ENCODE measurements at regions not wholly inside any gene's neighbourhood (a gene's known extent, or its start where the extent isn't known, plus 50 kb on each side); places are given as distances from the start of the nearest gene placed in this dataset.

- H3K27ac ChIP-seq (ENCODE audit: low read depth, low read length), result no peak overlapping the region
- no peak overlapping the region for H3K4me2 ChIP-seq (ENCODE audit: low read length)
These were observed 772.4 kb upstream of the NR2F2 start for GRCh38 chr15:95558131-95558530.

GRCh38 chr15:95558916-95559315 is 771.6 kb upstream of the NR2F2 start:
- Histone ChIP-seq H3K4me1 (ENCODE audit: control insufficient read depth, low read length) (no peaks in the 10 kb centered on the region), H3K27me3 (ENCODE audit: control insufficient read depth, low read length) (no peaks in the 10 kb centered on the region), H4K20me1 (ENCODE audit: control insufficient read depth, insufficient read depth, low read depth, low read length) (no peaks in the 10 kb centered on the region), H3K36me3 (ENCODE audit: control insufficient read depth, low read length) (no peaks in the 10 kb centered on the region), H3K9me2 (replicated peaks; ENCODE audit: control insufficient read depth, low read length) (no peaks in the 10 kb centered on the region), H3K9me3 (ENCODE audit: control insufficient read depth, insufficient read depth, low read length) (no peaks in the 10 kb centered on the region), H3K79me2 (ENCODE audit: control insufficient read depth, low read length) (no peaks in the 10 kb centered on the region), H3F3A (ENCODE audit: control insufficient read depth, insufficient read depth) (no peaks in the 10 kb centered on the region), H3K4me2 (ENCODE audit: low read length) (no peak overlapping the region), H3K27ac (ENCODE audit: low read depth, low read length) (no peak overlapping the region), H3K4me3 (ENCODE audit: low read length) (no peak overlapping the region)
- no peak for TF ChIP-seq EZH2phosphoT487 (IDR thresholded peaks at IDR 0.05; ENCODE audit: borderline replicate concordance, low read length)
- no peak for TF ChIP-seq CTCF (IDR thresholded peaks at IDR 0.05; ENCODE audit: low read depth, low read length, poor library complexity, severe bottlenecking)

More at GRCh38 chr15:95558131-95558530, 772.4 kb upstream of the NR2F2 start:
- Histone ChIP-seq H4K20me1 (ENCODE audit: control insufficient read depth, insufficient read depth, low read depth, low read length) (no peaks in the 10 kb centered on the region), H3K9me2 (replicated peaks; ENCODE audit: control insufficient read depth, low read length) (no peaks in the 10 kb centered on the region), H3K9me3 (ENCODE audit: control insufficient read depth, insufficient read depth, low read length) (no peaks in the 10 kb centered on the region), H3K4me1 (ENCODE audit: control insufficient read depth, low read length) (no peaks in the 10 kb centered on the region), H3K4me3 (ENCODE audit: low read length) (no peak overlapping the region), H3F3A (ENCODE audit: control insufficient read depth, insufficient read depth) (no peaks in the 10 kb centered on the region), H3K27me3 (ENCODE audit: control insufficient read depth, low read length) (no peaks in the 10 kb centered on the region), H3K36me3 (ENCODE audit: control insufficient read depth, low read length) (no peaks in the 10 kb centered on the region), H3K79me2 (ENCODE audit: control insufficient read depth, low read length) (no peaks in the 10 kb centered on the region)
- TF ChIP-seq CTCF (IDR thresholded peaks at IDR 0.05; ENCODE audit: low read depth, low read length, poor library complexity, severe bottlenecking) (no peak), EZH2phosphoT487 (IDR thresholded peaks at IDR 0.05; ENCODE audit: borderline replicate concordance, low read length) (no peak)

- Histone ChIP-seq H3K79me2 (ENCODE audit: control insufficient read depth, low read length) (no peaks in the 10 kb centered on the region), H3K27ac (ENCODE audit: low read depth, low read length) (no peak overlapping the region), H4K20me1 (ENCODE audit: control insufficient read depth, insufficient read depth, low read depth, low read length) (no peaks in the 10 kb centered on the region), H3K4me2 (ENCODE audit: low read length) (no peak overlapping the region), H3K27me3 (ENCODE audit: control insufficient read depth, low read length) (no peaks in the 10 kb centered on the region), H3K36me3 (ENCODE audit: control insufficient read depth, low read length) (no peaks in the 10 kb centered on the region), H3F3A (ENCODE audit: control insufficient read depth, insufficient read depth) (no peaks in the 10 kb centered on the region), H3K9me3 (ENCODE audit: control insufficient read depth, insufficient read depth, low read length) (no peaks in the 10 kb centered on the region), H3K4me3 (ENCODE audit: low read length) (no peak overlapping the region), H3K9me2 (replicated peaks; ENCODE audit: control insufficient read depth, low read length) (no peaks in the 10 kb centered on the region), H3K4me1 (ENCODE audit: control insufficient read depth, low read length) (no peaks in the 10 kb centered on the region)
- TF ChIP-seq EZH2phosphoT487 (IDR thresholded peaks at IDR 0.05; ENCODE audit: borderline replicate concordance, low read length) (no peak), CTCF (IDR thresholded peaks at IDR 0.05; ENCODE audit: low read depth, low read length, poor library complexity, severe bottlenecking) (no peak)
These were observed 770.6 kb upstream of the NR2F2 start for GRCh38 chr15:95559875-95560394.

All from DOHH2 (cell line).